Endometrium (tissue), 2 donors: ENCODE measurements at regions not wholly inside any gene's neighbourhood (a gene's known extent, or its start where the extent isn't known, plus 50 kb on each side); places are given as distances from the start of the nearest gene placed in this dataset.
"Not testable (repeated sequence)": the region's sequence is repeated elsewhere in the genome, so short reads cannot be mapped to it uniquely, and the experiment has no call there.

Experiments
- FAIRE-seq: peaks from 2 replicates; lab custom pipeline; 2012; peaks lifted over from hg19 to GRCh38; lab: Jason Lieb, UNC
- donor health status: control.
- donor health status: control.

GRCh38 chr14:89564989-89565388 lies 148.0 kb upstream of the FOXN3 start:
- FAIRE-seq: no peak

GRCh38 chr14:89564286-89564957 lies 147.4 kb upstream of the FOXN3 start:
- no peak for FAIRE-seq

- no peak for FAIRE-seq
Observed at GRCh38 chr14:89563471-89563870, 146.4 kb upstream of the FOXN3 start.

- no peak for FAIRE-seq
Observed at GRCh38 chr14:89551955-89552354, 134.9 kb upstream of the FOXN3 start.

GRCh38 chr14:89551432-89551831 lies 134.4 kb upstream of the FOXN3 start:
- no peak for FAIRE-seq

GRCh38 chr14:89550821-89551220 lies 133.8 kb upstream of the FOXN3 start:
- FAIRE-seq: no peak

- no peak for FAIRE-seq
Observed at GRCh38 chr14:89549381-89550125, 132.5 kb upstream of the FOXN3 start.

- FAIRE-seq: not testable (repeated sequence)
Observed at GRCh38 chr14:89547047-89547446, 130.0 kb upstream of the FOXN3 start.

GRCh38 chr14:89544636-89545301 lies 127.7 kb upstream of the FOXN3 start:
- no peak for FAIRE-seq

GRCh38 chr14:89543425-89543790 lies 126.4 kb upstream of the FOXN3 start:
- no peak for FAIRE-seq

- no peak for FAIRE-seq
Observed at GRCh38 chr14:89542786-89543424, 125.9 kb upstream of the FOXN3 start.

- FAIRE-seq: no peak
Observed at GRCh38 chr14:89540830-89541470, 123.9 kb upstream of the FOXN3 start.

GRCh38 chr14:89540009-89540829 lies 123.2 kb upstream of the FOXN3 start:
- no peak for FAIRE-seq

- no peak for FAIRE-seq
Observed at GRCh38 chr14:89537911-89538310, 120.9 kb upstream of the FOXN3 start.

- FAIRE-seq: no peak
Observed at GRCh38 chr14:89534902-89535685, 118.1 kb upstream of the FOXN3 start.

- no peak for FAIRE-seq
Observed at GRCh38 chr14:89533766-89534165, 116.7 kb upstream of the FOXN3 start.

- no peak for FAIRE-seq
Observed at GRCh38 chr14:89533136-89533535, 116.1 kb upstream of the FOXN3 start.

- FAIRE-seq: no peak
Observed at GRCh38 chr14:89531661-89532335, 114.8 kb upstream of the FOXN3 start.

GRCh38 chr14:89524990-89525667 lies 108.1 kb upstream of the FOXN3 start:
- no peak for FAIRE-seq
